ENCODE measurements at regions not wholly inside any gene's neighbourhood (a gene's known extent, or its start where the extent isn't known, plus 50 kb on each side); places are given as distances from the start of the nearest gene placed in this dataset.

DNA sequence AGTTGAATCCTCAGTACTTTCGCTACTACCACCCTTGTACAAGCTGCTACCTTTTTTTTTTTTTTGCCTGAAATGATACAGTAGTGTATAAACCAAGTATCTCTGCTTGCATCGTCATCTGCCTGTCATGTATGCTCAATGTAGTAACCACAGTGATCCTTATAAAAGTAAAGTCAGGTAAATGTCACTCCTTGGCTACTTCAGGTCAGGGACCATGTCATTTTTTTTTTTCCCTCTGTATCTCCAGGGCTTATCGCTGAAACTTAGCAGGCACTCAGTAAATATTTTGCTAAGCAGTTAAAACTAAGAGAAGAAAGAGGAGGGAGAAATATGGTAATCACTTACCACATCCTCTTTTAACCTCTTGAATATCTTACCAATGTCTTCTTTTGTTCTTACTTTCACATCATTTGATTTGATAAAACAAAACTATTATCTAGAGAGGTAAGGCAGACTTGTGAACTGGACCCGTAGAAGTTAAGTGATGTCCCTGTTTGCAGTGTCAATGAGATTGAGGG lies 96.8 kb upstream of the KLF12 start:
- Histone ChIP-seq H3K27ac (ENCODE audit: low read depth in 2 of 2, low read length in 1 of 2) (no peak overlapping the region), H4K20me1 (ENCODE audit: insufficient read depth) (no peaks in the 10 kb centered on the region), H3K9me3 (no peaks in the 10 kb centered on the region), H3K4me2 (no peak overlapping the region), H2AFZ (ENCODE audit: low read depth) (no peak overlapping the region), H3K36me3 (replicated peaks in 1 of 2; ENCODE audit: control insufficient read depth in 1 of 2, insufficient read depth in 2 of 2, low read length in 1 of 2) (no peaks in the 10 kb centered on the region), H3K9me2 (no peaks in the 10 kb centered on the region), H3K27me3 (ENCODE audit: insufficient read depth) (no peaks in the 10 kb centered on the region), H3K4me1 (ENCODE audit: control insufficient read depth in 1 of 2, insufficient read depth in 2 of 2, low read depth in 1 of 2, low read length in 1 of 2) (no peaks in the 10 kb centered on the region; a peak in 1 of 4 replicates), H3F3A (replicated peaks; ENCODE audit: insufficient read depth) (no peaks in the 10 kb centered on the region), H3K4me3 (ENCODE audit: low read depth in 2 of 2, low read length in 1 of 2) (no peak overlapping the region), H3K9ac (no peak overlapping the region), H3K79me2 (ENCODE audit: insufficient read depth) (no peaks in the 10 kb centered on the region)
- WGBS (ENCODE audit: low lambda C conversion rate): 77% methylated on average over 4 of the region's 4 CpGs
- POLR2A ChIA-PET: no interaction called here
- no peak for DNase-seq
- CTCF ChIA-PET: no interaction called here
- TF ChIP-seq FOXM1 (IDR thresholded peaks at IDR 0.05; ENCODE audit: low read depth) (no peak), SMC3 (IDR thresholded peaks at IDR 0.05; ENCODE audit: low read depth, low read length) (no peak), TEAD4 (IDR thresholded peaks at IDR 0.05; ENCODE audit: borderline replicate concordance, insufficient read depth) (no peak), CHD2 (IDR thresholded peaks at IDR 0.05; ENCODE audit: low read length, partially characterized antibody) (no peak), SIN3A (IDR thresholded peaks at IDR 0.05; ENCODE audit: borderline replicate concordance, low read depth, low read length) (no peak), MAX (IDR thresholded peaks at IDR 0.05; ENCODE audit: low read depth) (no peak)
- TF ChIP-seq, protein P1, sequence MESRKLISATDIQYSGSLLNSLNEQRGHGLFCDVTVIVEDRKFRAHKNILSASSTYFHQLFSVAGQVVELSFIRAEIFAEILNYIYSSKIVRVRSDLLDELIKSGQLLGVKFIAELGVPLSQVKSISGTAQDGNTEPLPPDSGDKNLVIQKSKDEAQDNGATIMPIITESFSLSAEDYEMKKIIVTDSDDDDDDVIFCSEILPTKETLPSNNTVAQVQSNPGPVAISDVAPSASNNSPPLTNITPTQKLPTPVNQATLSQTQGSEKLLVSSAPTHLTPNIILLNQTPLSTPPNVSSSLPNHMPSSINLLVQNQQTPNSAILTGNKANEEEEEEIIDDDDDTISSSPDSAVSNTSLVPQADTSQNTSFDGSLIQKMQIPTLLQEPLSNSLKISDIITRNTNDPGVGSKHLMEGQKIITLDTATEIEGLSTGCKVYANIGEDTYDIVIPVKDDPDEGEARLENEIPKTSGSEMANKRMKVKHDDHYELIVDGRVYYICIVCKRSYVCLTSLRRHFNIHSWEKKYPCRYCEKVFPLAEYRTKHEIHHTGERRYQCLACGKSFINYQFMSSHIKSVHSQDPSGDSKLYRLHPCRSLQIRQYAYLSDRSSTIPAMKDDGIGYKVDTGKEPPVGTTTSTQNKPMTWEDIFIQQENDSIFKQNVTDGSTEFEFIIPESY (IDR thresholded peaks at IDR 0.05; ENCODE audit: borderline replicate concordance, low read depth): no peak

DNA sequence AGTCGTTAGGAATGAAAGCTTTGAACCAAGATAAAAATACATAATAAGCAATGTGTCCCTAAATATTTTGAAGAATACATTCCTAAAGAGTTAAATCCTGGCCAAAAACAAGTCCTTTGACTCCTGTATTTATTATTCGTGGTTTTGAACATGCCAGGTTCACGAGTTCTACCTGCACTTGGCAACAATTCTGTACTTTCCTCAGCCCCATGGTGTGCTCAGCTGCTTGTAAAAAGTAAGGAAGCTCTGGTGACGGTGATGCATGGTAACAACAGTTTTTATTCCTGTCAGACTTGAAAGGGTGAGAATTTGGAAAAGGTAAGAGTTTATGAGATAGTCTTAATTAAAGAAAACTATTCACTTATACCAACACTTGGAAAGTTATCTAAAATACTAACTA lies 95.0 kb upstream of the KLF12 start:
- Histone ChIP-seq H3K27ac (ENCODE audit: low read depth in 2 of 2, low read length in 1 of 2) (no peak overlapping the region), H3K27me3 (ENCODE audit: insufficient read depth) (no peaks in the 10 kb centered on the region), H3K9me2 (no peaks in the 10 kb centered on the region), H3F3A (replicated peaks; ENCODE audit: insufficient read depth) (no peaks in the 10 kb centered on the region), H2AFZ (ENCODE audit: low read depth) (0 out of 2 replicates have a peak overlapping the region, but pooled peaks have one; percentile 20), H3K9me3 (no peaks in the 10 kb centered on the region), H3K9ac (no peak overlapping the region), H3K4me2 (no peak overlapping the region), H3K36me3 (replicated peaks in 1 of 2; ENCODE audit: control insufficient read depth in 1 of 2, insufficient read depth in 2 of 2, low read length in 1 of 2) (no peaks in the 10 kb centered on the region), H3K4me3 (ENCODE audit: low read depth in 2 of 2, low read length in 1 of 2) (no peak overlapping the region), H3K79me2 (ENCODE audit: insufficient read depth) (no peaks in the 10 kb centered on the region), H3K4me1 (ENCODE audit: control insufficient read depth in 1 of 2, insufficient read depth in 2 of 2, low read depth in 1 of 2, low read length in 1 of 2) (no peaks in the 10 kb centered on the region; a peak in 1 of 4 replicates), H4K20me1 (ENCODE audit: insufficient read depth) (no peaks in the 10 kb centered on the region)
- DNase-seq: no peak
- POLR2A ChIA-PET: no interaction called here
- CTCF ChIA-PET: no interaction called here
- WGBS (ENCODE audit: low lambda C conversion rate): 68% methylated on average over 4 of the region's 4 CpGs
- TF ChIP-seq FOSL2 (IDR thresholded peaks at IDR 0.05; ENCODE audit: borderline replicate concordance, low read depth): no peak
- no peak for TF ChIP-seq RCOR1 (IDR thresholded peaks at IDR 0.05; ENCODE audit: low read length)
- no peak for TF ChIP-seq TAF1 (IDR thresholded peaks at IDR 0.05; ENCODE audit: borderline replicate concordance, low read depth, low read length)
- TF ChIP-seq CHD2 (IDR thresholded peaks at IDR 0.05; ENCODE audit: low read length, partially characterized antibody): no peak
- no peak for TF ChIP-seq TEAD4 (IDR thresholded peaks at IDR 0.05; ENCODE audit: borderline replicate concordance, insufficient read depth)
- TF ChIP-seq NRF1 (IDR thresholded peaks at IDR 0.05; ENCODE audit: low read depth, low read length): no peak
- TF ChIP-seq PBX3 (IDR thresholded peaks at IDR 0.05): no peak
- no peak for TF ChIP-seq FOXM1 (IDR thresholded peaks at IDR 0.05; ENCODE audit: low read depth)
- no peak for TF ChIP-seq EZH2phosphoT487 (IDR thresholded peaks at IDR 0.05; ENCODE audit: borderline replicate concordance, low read depth)
- TF ChIP-seq CTCF (IDR thresholded peaks at IDR 0.05): no peak
- no peak for TF ChIP-seq NFIC (IDR thresholded peaks at IDR 0.05; ENCODE audit: borderline replicate concordance)
- TF ChIP-seq USF2 (IDR thresholded peaks at IDR 0.05; ENCODE audit: borderline replicate concordance, low read depth, low read length): no peak
- no peak for TF ChIP-seq REST (IDR thresholded peaks at IDR 0.05; ENCODE audit: low read depth, low read length)
